Mesothelial cell of epicardium (in vitro differentiated cells): ENCODE measurements at regions not wholly inside any gene's neighbourhood (a gene's known extent, or its start where the extent isn't known, plus 50 kb on each side); places are given as distances from the start of the nearest gene placed in this dataset.

Experiments
- DNase-seq, 2 experiments: peaks; one replicate each; pipeline ENCODE4 v3.0.0; 2021; ENCODE audit warnings: low spot score in 2 of 2; ENCODE audit not compliant: unreplicated experiment in 2 of 2
- H3K27ac Mint-ChIP-seq: 2 replicates; pipeline ENCODE4 v1.8.0; 2021; ENCODE audit warnings: mixed read lengths
- H3K27me3 Mint-ChIP-seq: 2 replicates; pipeline ENCODE4 v1.8.0; 2021; ENCODE audit warnings: low read depth, mixed read lengths
- H3K36me3 Mint-ChIP-seq: 2 replicates; pipeline ENCODE4 v1.8.0; 2021; ENCODE audit warnings: mixed read lengths
- H3K4me1 Mint-ChIP-seq: 2 replicates; pipeline ENCODE4 v1.8.0; 2021; ENCODE audit warnings: mixed read lengths
- H3K4me3 Mint-ChIP-seq: 2 replicates; pipeline ENCODE4 v1.8.0; 2021; ENCODE audit warnings: mild to moderate bottlenecking, moderate library complexity, mixed read lengths
- H3K9me3 Mint-ChIP-seq: 2 replicates; pipeline ENCODE4 v1.8.0; 2021; ENCODE audit warnings: mixed read lengths
- TF ChIP-seq, protein P1 (sequence below): fragments of 200-600 bp; sonication (generic); IDR thresholded peaks from one replicate; pipeline ENCODE4 v1.5.0; 2021; ENCODE audit warnings: antibody characterized with exemption; ENCODE audit not compliant: unreplicated experiment

DNA sequence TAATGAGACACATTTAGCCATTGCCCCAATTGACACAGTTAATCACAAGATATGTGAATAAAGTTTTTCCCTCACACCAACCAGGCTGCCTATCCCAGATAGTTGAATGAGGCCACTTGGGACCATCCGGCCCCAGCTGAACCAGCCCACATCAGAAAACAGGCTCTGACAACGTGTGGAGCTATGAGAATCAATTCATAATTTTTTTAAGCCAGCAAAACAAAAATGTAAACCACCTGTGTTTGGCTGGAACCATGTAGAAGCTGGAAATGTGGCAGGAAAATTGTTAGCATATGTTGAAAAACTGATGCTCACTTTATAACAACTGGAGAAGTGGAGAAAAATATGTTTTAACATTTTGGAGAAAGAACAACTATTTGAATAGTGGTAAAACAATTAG lies 1161.3 kb downstream of the SLITRK1 start:
- H3K4me3 Mint-ChIP-seq, result no peak overlapping the region
- H3K4me1 Mint-ChIP-seq, result no peaks in the 10 kb centered on the region
- no peaks in the 10 kb centered on the region for H3K36me3 Mint-ChIP-seq
- no peaks in the 10 kb centered on the region for H3K27me3 Mint-ChIP-seq
- H3K9me3 Mint-ChIP-seq, result no peaks in the 10 kb centered on the region
- H3K27ac Mint-ChIP-seq, result no peak overlapping the region
- no peak for DNase-seq
- TF ChIP-seq, protein P1, sequence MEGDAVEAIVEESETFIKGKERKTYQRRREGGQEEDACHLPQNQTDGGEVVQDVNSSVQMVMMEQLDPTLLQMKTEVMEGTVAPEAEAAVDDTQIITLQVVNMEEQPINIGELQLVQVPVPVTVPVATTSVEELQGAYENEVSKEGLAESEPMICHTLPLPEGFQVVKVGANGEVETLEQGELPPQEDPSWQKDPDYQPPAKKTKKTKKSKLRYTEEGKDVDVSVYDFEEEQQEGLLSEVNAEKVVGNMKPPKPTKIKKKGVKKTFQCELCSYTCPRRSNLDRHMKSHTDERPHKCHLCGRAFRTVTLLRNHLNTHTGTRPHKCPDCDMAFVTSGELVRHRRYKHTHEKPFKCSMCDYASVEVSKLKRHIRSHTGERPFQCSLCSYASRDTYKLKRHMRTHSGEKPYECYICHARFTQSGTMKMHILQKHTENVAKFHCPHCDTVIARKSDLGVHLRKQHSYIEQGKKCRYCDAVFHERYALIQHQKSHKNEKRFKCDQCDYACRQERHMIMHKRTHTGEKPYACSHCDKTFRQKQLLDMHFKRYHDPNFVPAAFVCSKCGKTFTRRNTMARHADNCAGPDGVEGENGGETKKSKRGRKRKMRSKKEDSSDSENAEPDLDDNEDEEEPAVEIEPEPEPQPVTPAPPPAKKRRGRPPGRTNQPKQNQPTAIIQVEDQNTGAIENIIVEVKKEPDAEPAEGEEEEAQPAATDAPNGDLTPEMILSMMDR, result no peak

DNA sequence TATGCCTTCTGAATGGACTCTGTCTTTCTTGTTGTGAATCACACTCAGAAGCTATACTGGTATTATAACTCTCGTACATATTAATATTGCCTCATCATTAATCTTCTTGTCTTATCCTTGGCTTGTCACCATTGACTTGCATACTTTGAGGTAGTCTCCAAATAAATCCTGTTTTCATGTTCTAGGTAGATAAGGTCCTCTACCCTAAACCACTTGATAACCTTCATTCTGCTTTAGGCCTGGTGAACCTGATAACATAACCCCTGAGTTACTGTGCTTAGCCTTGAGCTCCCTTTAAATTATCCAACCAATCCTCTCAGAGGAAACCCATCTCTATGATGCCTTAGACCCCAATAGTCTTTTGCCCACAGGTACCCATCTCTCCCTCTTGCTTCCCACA lies 1162.3 kb downstream of the SLITRK1 start:
- Mint-ChIP-seq H3K36me3 (no peaks in the 10 kb centered on the region), H3K27ac (no peak overlapping the region), H3K4me3 (no peak overlapping the region), H3K27me3 (no peaks in the 10 kb centered on the region), H3K9me3 (no peaks in the 10 kb centered on the region), H3K4me1 (no peaks in the 10 kb centered on the region)
- DNase-seq, result no peak
- TF ChIP-seq, protein P1, result no peak

DNA sequence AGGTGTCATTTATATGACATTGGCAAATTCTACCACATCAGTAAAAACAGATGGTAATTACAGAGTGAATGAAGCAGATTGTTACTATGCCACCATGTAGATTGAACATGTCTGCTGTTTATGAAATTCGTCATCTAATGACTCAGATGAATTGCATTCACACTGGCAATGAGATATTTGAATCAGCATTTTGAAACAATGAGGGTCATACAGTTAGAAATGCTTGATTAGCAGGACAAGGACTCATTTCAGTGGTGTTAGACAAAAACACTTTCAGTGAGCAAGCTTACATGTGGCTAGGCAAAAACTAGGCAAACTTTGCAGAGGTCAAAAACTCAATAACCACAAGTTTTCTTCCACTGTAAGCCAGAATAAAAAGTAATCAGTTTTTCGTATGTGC lies 1165.0 kb downstream of the SLITRK1 start:
- Mint-ChIP-seq H3K27ac (no peak overlapping the region), H3K9me3 (no peaks in the 10 kb centered on the region), H3K27me3 (no peaks in the 10 kb centered on the region), H3K4me3 (no peak overlapping the region), H3K4me1 (no peaks in the 10 kb centered on the region), H3K36me3 (no peaks in the 10 kb centered on the region)
- TF ChIP-seq, protein P1, result no peak
- DNase-seq, result no peak

DNA sequence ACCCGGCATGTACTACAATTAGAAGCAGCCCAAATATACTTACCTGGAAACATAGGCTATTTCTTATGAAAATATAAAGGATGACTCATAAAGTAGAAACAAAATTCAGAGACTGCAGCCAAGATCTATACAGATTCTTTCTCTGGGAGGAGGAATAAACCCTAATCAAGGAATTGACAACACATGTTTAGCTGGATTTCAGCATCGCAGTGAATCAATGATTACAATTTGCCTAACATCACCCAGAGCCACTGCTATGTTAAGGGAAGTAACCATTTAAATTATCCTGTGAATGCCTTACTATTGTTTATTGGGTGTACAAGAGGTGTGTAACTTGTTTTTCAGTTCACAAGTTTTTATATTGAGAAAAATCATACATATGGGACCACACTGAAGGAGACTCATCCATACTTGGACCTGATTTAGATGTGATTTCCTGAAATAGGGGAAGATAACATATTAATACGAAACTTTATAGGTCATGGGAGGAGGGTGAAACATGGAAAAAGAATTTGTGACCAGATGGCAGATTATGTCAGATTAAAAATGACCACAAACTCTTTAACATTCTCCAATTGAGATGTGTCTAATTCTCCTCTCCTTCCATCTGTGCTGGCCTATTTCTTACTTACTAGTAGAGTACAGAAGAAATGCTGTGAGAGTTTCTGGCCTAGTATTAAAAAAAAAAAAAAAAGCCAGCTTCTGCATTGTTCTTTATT lies 1168.4 kb downstream of the SLITRK1 start:
- Mint-ChIP-seq H3K9me3 (no peaks in the 10 kb centered on the region), H3K27ac (no peak overlapping the region), H3K36me3 (no peaks in the 10 kb centered on the region), H3K4me3 (no peak overlapping the region), H3K4me1 (no peaks in the 10 kb centered on the region), H3K27me3 (no peaks in the 10 kb centered on the region)
- TF ChIP-seq, protein P1, result no peak
- no peak for DNase-seq

DNA sequence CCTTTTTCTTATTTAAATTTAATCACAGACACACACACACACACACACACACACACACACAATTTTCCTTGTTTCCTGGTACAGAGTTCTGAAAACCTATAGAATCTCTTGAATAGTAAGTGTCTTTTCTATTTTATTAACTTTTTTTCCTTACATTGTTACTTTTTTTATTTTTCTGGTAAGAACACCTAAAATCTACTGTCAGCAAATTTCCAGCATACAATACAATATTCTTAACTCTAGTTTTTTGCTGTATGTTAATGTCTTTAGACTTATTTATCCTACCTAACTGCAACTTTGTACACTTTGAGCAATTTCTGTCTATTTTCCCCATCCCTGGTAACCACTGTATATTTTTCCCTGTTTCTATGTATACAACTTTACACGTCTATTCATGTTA lies 1179.8 kb downstream of the SLITRK1 start:
- Mint-ChIP-seq H3K27ac (no peak overlapping the region), H3K36me3 (no peaks in the 10 kb centered on the region), H3K9me3 (peaks cover 20% of the 10 kb centered on the region), H3K4me1 (peaks cover 10% of the 10 kb centered on the region), H3K27me3 (no peaks in the 10 kb centered on the region), H3K4me3 (no peak overlapping the region)
- TF ChIP-seq, protein P1, result no peak
- DNase-seq, result no peak
